GM19455 (cell line): ENCODE measurements at regions not wholly inside any gene's neighbourhood (a gene's known extent, or its start where the extent isn't known, plus 50 kb on each side); places are given as distances from the start of the nearest gene placed in this dataset.
"Not testable (repeated sequence)": the region's sequence is repeated elsewhere in the genome, so short reads cannot be mapped to it uniquely, and the experiment has no call there.

ENCODE experiments used
- ATAC-seq: cut with Tn5 transposase; IDR thresholded peaks from one replicate; pipeline ENCODE4 v1.9.1; 2021; ENCODE audit not compliant: unreplicated experiment

- no peak for ATAC-seq
These were observed 377.1 kb upstream of the SFSWAP start for GRCh38 chr12:131333621-131334440.

- ATAC-seq: no peak
These were observed 376.1 kb upstream of the SFSWAP start for GRCh38 chr12:131334835-131335234.

- no peak for ATAC-seq
These were observed 375.4 kb upstream of the SFSWAP start for GRCh38 chr12:131335456-131335855.

- ATAC-seq: not testable (repeated sequence)
These were observed 373.0 kb upstream of the SFSWAP start for GRCh38 chr12:131337861-131338260.

- no peak for ATAC-seq
These were observed 370.2 kb upstream of the SFSWAP start for GRCh38 chr12:131340616-131341210.

GRCh38 chr12:131341608-131342007 lies 369.3 kb upstream of the SFSWAP start:
- not testable (repeated sequence) for ATAC-seq

GRCh38 chr12:131343436-131343835 lies 367.5 kb upstream of the SFSWAP start:
- not testable (repeated sequence) for ATAC-seq

GRCh38 chr12:131344715-131345520 lies 366.0 kb upstream of the SFSWAP start:
- ATAC-seq: not testable (repeated sequence)

- no peak for ATAC-seq
These were observed 365.1 kb upstream of the SFSWAP start for GRCh38 chr12:131345521-131346436.

- ATAC-seq: no peak
These were observed 364.1 kb upstream of the SFSWAP start for GRCh38 chr12:131346555-131347344.

GRCh38 chr12:131347345-131347714 lies 363.6 kb upstream of the SFSWAP start:
- ATAC-seq: no peak

GRCh38 chr12:131347732-131348131 lies 363.2 kb upstream of the SFSWAP start:
- no peak for ATAC-seq

- ATAC-seq: no peak
These were observed 362.7 kb upstream of the SFSWAP start for GRCh38 chr12:131348231-131348630.

GRCh38 chr12:131348646-131349045 lies 362.2 kb upstream of the SFSWAP start:
- ATAC-seq: no peak

- ATAC-seq: no peak
These were observed 361.3 kb upstream of the SFSWAP start for GRCh38 chr12:131349397-131350127.

GRCh38 chr12:131350943-131351318 lies 360.0 kb upstream of the SFSWAP start:
- ATAC-seq: no peak

- ATAC-seq: no peak
These were observed 359.4 kb upstream of the SFSWAP start for GRCh38 chr12:131351319-131352028.

- ATAC-seq: no peak
These were observed 358.5 kb upstream of the SFSWAP start for GRCh38 chr12:131352296-131352900.
